ENCODE measurements at regions not wholly inside any gene's neighbourhood (a gene's known extent, or its start where the extent isn't known, plus 50 kb on each side); places are given as distances from the start of the nearest gene placed in this dataset.

- TF ChIP-seq, protein P1, sequence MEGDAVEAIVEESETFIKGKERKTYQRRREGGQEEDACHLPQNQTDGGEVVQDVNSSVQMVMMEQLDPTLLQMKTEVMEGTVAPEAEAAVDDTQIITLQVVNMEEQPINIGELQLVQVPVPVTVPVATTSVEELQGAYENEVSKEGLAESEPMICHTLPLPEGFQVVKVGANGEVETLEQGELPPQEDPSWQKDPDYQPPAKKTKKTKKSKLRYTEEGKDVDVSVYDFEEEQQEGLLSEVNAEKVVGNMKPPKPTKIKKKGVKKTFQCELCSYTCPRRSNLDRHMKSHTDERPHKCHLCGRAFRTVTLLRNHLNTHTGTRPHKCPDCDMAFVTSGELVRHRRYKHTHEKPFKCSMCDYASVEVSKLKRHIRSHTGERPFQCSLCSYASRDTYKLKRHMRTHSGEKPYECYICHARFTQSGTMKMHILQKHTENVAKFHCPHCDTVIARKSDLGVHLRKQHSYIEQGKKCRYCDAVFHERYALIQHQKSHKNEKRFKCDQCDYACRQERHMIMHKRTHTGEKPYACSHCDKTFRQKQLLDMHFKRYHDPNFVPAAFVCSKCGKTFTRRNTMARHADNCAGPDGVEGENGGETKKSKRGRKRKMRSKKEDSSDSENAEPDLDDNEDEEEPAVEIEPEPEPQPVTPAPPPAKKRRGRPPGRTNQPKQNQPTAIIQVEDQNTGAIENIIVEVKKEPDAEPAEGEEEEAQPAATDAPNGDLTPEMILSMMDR (IDR thresholded peaks at IDR 0.05): no peak
- TF ChIP-seq POLR2A (IDR thresholded peaks at IDR 0.05): no peak
Measured at GRCh38 chr13:44651724-44652123, 75.6 kb upstream of the TSC22D1 start.

Data from testis (tissue), 2 donors.